22Rv1 (cell line): ENCODE measurements at regions not wholly inside any gene's neighbourhood (a gene's known extent, or its start where the extent isn't known, plus 50 kb on each side); places are given as distances from the start of the nearest gene placed in this dataset.

Source experiments
- CTCF ChIP-seq: fragments of 450-650 bp; IDR thresholded peaks from 2 replicates; pipeline ENCODE4 v1.5.1; 2017; ENCODE audit warnings: mild to moderate bottlenecking
- ZFX ChIP-seq: fragments of 450-650 bp; IDR thresholded peaks from 2 replicates; pipeline ENCODE4 v1.6.1; 2017; ENCODE audit warnings: antibody characterized with exemption, borderline replicate concordance

- TF ChIP-seq CTCF (no peak), ZFX (no peak)
These were observed 166.7 kb upstream of the DTNA start for GRCh38 chr18:34543356-34543755.
